ENCODE measurements at regions not wholly inside any gene's neighbourhood (a gene's known extent, or its start where the extent isn't known, plus 50 kb on each side); places are given as distances from the start of the nearest gene placed in this dataset.
"Not testable (repeated sequence)": the region's sequence is repeated elsewhere in the genome, so short reads cannot be mapped to it uniquely, and the experiment has no call there.

GRCh38 chr2:224120986-224121385 lies 81.9 kb upstream of the SERPINE2 start:
- no peak for TF ChIP-seq CTCF (IDR thresholded peaks at IDR 0.05; ENCODE audit: control extremely low read depth, extremely low read depth, low read depth, missing control alignments)
- CTCF ChIA-PET, result interaction anchor here (1.4 kb wide), 1 partner anchor 68 kb away, joined by 3 read pairs; no protein-coding TSS in a partner anchor
- DNase-seq (ENCODE audit: extremely low spot score), result no peak
- POLR2A ChIA-PET, result no interaction called here

- DNase-seq (ENCODE audit: extremely low spot score); POLR2A ChIA-PET; CTCF ChIA-PET: not testable (repeated sequence)
Observed at GRCh38 chr2:224119846-224120245, 80.8 kb upstream of the SERPINE2 start.

GRCh38 chr2:224114428-224114827 lies 75.3 kb upstream of the SERPINE2 start:
- DNase-seq (ENCODE audit: extremely low spot score), result no peak
- ChIA-PET CTCF (no interaction called here), POLR2A (no interaction called here)
- TF ChIP-seq CTCF (IDR thresholded peaks at IDR 0.05; ENCODE audit: control extremely low read depth, extremely low read depth, low read depth, missing control alignments), result no peak

DNA sequence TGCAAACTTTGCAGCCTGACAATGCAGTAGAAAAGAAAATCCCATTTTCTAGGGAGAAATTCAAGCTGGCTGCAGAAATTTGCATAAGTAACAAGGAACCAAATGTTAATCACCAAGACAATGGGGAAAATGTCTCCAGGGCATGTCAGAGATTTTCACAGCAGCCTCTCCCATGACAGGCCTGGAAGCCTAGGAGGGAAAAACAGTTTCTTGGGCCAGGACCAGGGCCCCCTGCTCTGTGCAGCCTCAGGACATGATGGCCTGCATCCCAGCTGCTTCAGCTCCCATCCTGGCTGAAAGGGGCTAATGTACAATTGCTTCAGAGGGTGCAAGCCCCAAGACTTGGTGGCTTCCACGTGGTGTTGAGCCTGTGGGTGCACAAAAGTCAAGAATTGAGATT lies 74.8 kb upstream of the SERPINE2 start:
- CTCF ChIA-PET; POLR2A ChIA-PET; DNase-seq (ENCODE audit: extremely low spot score): not testable (repeated sequence)

DNA sequence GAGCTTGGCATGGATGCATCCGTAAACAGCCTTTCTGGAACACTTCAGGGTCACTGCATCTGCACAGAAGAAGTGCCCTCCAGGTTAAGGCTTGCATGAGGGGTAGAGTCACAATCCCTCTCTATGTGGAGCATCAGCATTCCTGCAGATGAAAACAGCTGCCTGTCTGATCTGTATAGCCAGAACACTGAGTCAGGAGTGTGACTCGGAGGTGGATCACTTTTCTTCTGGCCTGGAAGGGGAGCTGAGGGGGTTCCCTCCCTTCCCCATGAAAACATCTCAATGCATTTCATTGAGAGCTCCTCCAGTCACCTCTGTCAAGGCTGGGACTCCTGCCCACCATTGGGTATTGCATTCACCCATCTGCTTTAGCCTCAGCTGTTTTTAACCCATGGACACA lies 72.5 kb upstream of the SERPINE2 start:
- TF ChIP-seq CTCF (IDR thresholded peaks at IDR 0.05; ENCODE audit: control extremely low read depth, extremely low read depth, low read depth, missing control alignments), result no peak
- no peak for DNase-seq (ENCODE audit: extremely low spot score)
- CTCF ChIA-PET, result interaction anchor here (1.2 kb wide), 1 partner anchor 15 kb away, joined by 3 read pairs; no protein-coding TSS in a partner anchor
- POLR2A ChIA-PET, result no interaction called here

GRCh38 chr2:224110811-224111210 lies 71.7 kb upstream of the SERPINE2 start:
- POLR2A ChIA-PET, result no interaction called here
- no peak for DNase-seq (ENCODE audit: extremely low spot score)
- CTCF ChIA-PET, result interaction anchor here (1.2 kb wide), 1 partner anchor 16 kb away, joined by 3 read pairs; no protein-coding TSS in a partner anchor
- TF ChIP-seq CTCF (IDR thresholded peaks at IDR 0.05; ENCODE audit: control extremely low read depth, extremely low read depth, low read depth, missing control alignments), result no peak

DNA sequence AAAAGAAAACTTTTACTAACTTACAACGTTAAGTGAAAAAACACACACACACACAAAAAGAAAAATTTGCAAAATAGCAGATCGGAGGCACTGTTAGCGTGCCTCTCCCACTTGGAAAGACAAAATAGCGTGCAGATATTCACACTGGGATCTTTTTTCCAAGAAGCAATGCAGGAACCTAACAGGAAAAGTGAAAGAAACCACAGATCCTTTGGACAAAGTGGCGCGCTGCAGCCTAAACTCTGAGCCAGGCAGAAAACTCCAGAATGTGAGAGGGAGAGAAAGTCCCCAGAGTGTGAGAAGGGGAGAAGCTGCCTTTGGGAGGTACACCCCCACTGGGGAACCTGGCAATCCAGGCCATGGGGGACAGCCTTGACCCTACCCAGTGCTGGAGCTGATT lies 70.7 kb upstream of the SERPINE2 start:
- DNase-seq (ENCODE audit: extremely low spot score), result no peak
- POLR2A ChIA-PET, result no interaction called here
- no peak for TF ChIP-seq CTCF (IDR thresholded peaks at IDR 0.05; ENCODE audit: control extremely low read depth, extremely low read depth, low read depth, missing control alignments)

GRCh38 chr2:224106794-224107193 lies 67.7 kb upstream of the SERPINE2 start:
- ChIA-PET CTCF (no interaction called here), POLR2A (no interaction called here)
- TF ChIP-seq CTCF (IDR thresholded peaks at IDR 0.05; ENCODE audit: control extremely low read depth, extremely low read depth, low read depth, missing control alignments), result no peak
- no peak for DNase-seq (ENCODE audit: extremely low spot score)

More for the DNA sequence above, 70.7 kb upstream of the SERPINE2 start:
- CTCF ChIA-PET, result no interaction called here
